Ishikawa (cell line): ENCODE measurements at regions not wholly inside any gene's neighbourhood (a gene's known extent, or its start where the extent isn't known, plus 50 kb on each side); places are given as distances from the start of the nearest gene placed in this dataset.

Source experiments
- CEBPB ChIP-seq: IDR thresholded peaks from 2 replicates; pipeline ENCODE4 v1.6.1; 2012
- CREB1 ChIP-seq: IDR thresholded peaks from 2 replicates; pipeline ENCODE4 v1.6.1; 2012; ENCODE audit warnings: low read depth
- EGR1 ChIP-seq: IDR thresholded peaks from 2 replicates; pipeline ENCODE4 v1.6.1; 2012
- EP300 ChIP-seq: IDR thresholded peaks from 2 replicates; pipeline ENCODE4 v1.6.1; 2012; ENCODE audit warnings: borderline replicate concordance
- FOXM1 ChIP-seq: IDR thresholded peaks from 2 replicates; pipeline ENCODE4 v1.6.1; 2012; ENCODE audit warnings: low read depth, borderline replicate concordance
- NFIC ChIP-seq: IDR thresholded peaks from 2 replicates; pipeline ENCODE4 v1.6.1; 2012
- RAD21 ChIP-seq: IDR thresholded peaks from 2 replicates; pipeline ENCODE4 v1.6.1; 2012; ENCODE audit warnings: low read depth
- TAF1 ChIP-seq: IDR thresholded peaks from 2 replicates; pipeline ENCODE4 v1.6.1; 2012; ENCODE audit warnings: low read depth, mild to moderate bottlenecking
- TCF12 ChIP-seq: IDR thresholded peaks from 2 replicates; pipeline ENCODE4 v1.6.1; 2012; ENCODE audit warnings: low read depth
- TEAD4 ChIP-seq: IDR thresholded peaks from 2 replicates; pipeline ENCODE4 v1.6.1; 2012
- USF1 ChIP-seq: IDR thresholded peaks from 2 replicates; pipeline ENCODE4 v1.6.1; 2012
- YY1 ChIP-seq: IDR thresholded peaks from 2 replicates; pipeline ENCODE4 v1.6.1; 2012; ENCODE audit warnings: low read depth
- ZBTB7A ChIP-seq: IDR thresholded peaks from 2 replicates; pipeline ENCODE4 v1.6.1; 2012; ENCODE audit warnings: low read depth
- TF ChIP-seq, protein P1 (sequence below): IDR thresholded peaks from 2 replicates; pipeline ENCODE4 v1.6.1; 2012; ENCODE audit warnings: low read depth, mild to moderate bottlenecking
- TF ChIP-seq, protein P2 (sequence below): IDR thresholded peaks from 2 replicates; pipeline ENCODE4 v1.6.1; 2012

DNA sequence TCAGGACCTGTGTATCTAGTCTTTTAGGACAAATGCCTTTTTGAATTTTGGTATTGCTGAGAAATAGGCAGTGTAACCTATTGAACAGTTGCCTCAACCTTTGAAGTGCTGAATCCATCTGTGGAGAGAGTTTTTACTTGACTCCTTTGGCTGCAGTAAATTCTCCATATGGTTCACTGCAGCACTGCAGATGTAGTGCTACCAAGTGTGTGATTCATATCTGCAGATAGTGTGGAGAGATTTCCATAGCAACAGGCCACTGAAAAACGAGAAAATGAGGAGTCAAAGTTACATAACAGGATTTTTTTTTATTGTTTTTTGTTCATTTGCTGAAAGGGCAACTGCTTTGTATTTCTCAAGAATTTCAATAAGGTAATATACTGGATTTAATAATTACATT, 356.1 kb downstream of the RAB38 start:
- no peak for TF ChIP-seq TAF1
- no peak for TF ChIP-seq EGR1
- TF ChIP-seq, protein P1, sequence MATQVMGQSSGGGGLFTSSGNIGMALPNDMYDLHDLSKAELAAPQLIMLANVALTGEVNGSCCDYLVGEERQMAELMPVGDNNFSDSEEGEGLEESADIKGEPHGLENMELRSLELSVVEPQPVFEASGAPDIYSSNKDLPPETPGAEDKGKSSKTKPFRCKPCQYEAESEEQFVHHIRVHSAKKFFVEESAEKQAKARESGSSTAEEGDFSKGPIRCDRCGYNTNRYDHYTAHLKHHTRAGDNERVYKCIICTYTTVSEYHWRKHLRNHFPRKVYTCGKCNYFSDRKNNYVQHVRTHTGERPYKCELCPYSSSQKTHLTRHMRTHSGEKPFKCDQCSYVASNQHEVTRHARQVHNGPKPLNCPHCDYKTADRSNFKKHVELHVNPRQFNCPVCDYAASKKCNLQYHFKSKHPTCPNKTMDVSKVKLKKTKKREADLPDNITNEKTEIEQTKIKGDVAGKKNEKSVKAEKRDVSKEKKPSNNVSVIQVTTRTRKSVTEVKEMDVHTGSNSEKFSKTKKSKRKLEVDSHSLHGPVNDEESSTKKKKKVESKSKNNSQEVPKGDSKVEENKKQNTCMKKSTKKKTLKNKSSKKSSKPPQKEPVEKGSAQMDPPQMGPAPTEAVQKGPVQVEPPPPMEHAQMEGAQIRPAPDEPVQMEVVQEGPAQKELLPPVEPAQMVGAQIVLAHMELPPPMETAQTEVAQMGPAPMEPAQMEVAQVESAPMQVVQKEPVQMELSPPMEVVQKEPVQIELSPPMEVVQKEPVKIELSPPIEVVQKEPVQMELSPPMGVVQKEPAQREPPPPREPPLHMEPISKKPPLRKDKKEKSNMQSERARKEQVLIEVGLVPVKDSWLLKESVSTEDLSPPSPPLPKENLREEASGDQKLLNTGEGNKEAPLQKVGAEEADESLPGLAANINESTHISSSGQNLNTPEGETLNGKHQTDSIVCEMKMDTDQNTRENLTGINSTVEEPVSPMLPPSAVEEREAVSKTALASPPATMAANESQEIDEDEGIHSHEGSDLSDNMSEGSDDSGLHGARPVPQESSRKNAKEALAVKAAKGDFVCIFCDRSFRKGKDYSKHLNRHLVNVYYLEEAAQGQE = no peak
- no peak for TF ChIP-seq NFIC
- no peak for TF ChIP-seq FOXM1
- TF ChIP-seq YY1 = no peak

GRCh38 chr11:87812571-87813365, 362.5 kb downstream of the RAB38 start:
- TF ChIP-seq TCF12 (no peak), TAF1 (no peak), EP300 (no peak), TEAD4 (no peak), CEBPB (no peak)
- TF ChIP-seq, protein P2, sequence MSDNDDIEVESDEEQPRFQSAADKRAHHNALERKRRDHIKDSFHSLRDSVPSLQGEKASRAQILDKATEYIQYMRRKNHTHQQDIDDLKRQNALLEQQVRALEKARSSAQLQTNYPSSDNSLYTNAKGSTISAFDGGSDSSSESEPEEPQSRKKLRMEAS = no peak
- TF ChIP-seq, protein P1 = no peak

DNA sequence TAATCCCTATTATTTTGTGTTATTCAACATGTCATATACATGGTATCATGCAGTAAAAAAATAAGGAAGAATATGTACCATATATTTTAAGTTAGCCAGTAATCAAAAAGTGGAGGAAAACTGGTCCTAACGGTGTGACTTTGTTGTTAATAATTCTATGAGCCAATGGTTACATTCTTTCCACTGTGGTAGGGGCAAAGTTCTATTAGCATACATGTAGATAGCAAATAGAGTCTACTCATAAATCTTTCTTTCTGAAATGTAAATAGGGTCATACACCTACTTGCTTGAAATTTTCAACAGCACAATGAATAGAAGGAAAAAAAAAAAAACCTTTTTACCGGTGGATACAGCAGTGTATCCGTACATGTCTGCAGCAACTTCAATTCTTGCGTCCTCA, 364.8 kb downstream of the RAB38 start:
- TF ChIP-seq, protein P1 = no peak
- no peak for TF ChIP-seq TEAD4
- TF ChIP-seq, protein P2 = no peak
- no peak for TF ChIP-seq USF1
- TF ChIP-seq NFIC = no peak
- no peak for TF ChIP-seq YY1
- no peak for TF ChIP-seq ZBTB7A
- no peak for TF ChIP-seq EGR1

- TF ChIP-seq TAF1 (no peak), CREB1 (no peak), CEBPB (no peak), YY1 (no peak), USF1 (no peak), TCF12 (no peak), EGR1 (no peak), EP300 (no peak), ZBTB7A (no peak), FOXM1 (no peak), RAD21 (no peak), NFIC (no peak), TEAD4 (no peak)
- TF ChIP-seq, protein P2 = no peak
- TF ChIP-seq, protein P1 = no peak
Measured at GRCh38 chr11:87809256-87809655, 366.0 kb downstream of the RAB38 start.
